ENCODE measurements at regions not wholly inside any gene's neighbourhood (a gene's known extent, or its start where the extent isn't known, plus 50 kb on each side); places are given as distances from the start of the nearest gene placed in this dataset.

DNA sequence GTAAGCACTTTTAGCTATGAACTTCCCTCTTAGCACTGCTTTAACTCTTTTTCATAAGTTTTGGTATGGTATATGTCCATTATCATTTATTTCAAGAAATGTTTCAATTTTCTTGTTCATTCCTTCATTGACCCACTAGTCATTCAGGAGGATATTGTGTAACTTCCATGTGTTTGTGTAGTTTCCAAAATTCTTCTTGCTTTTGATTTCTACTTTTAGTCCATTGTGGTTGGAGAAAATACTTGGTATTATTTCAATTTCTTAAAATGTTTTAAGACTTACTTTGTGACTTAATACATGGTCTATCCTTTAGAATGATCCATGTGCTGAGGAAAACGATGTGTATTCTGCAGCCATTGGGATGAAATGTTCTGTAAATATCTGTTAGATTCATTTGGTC, 176.5 kb downstream of the CENPW start:
- Histone ChIP-seq H3K27ac (no peak overlapping the region), H3K4me3 (no peak overlapping the region), H3K9me3 (no peaks in the 10 kb centered on the region), H3K36me3 (no peaks in the 10 kb centered on the region), H3K27me3 (no peaks in the 10 kb centered on the region), H3K4me1 (no peaks in the 10 kb centered on the region)
- DNase-seq: no peak
- ATAC-seq: no peak
- intact Hi-C loops (cut with DNase I): no loop called here
- TF ChIP-seq CTCF (IDR thresholded peaks at IDR 0.05): no peak

DNA sequence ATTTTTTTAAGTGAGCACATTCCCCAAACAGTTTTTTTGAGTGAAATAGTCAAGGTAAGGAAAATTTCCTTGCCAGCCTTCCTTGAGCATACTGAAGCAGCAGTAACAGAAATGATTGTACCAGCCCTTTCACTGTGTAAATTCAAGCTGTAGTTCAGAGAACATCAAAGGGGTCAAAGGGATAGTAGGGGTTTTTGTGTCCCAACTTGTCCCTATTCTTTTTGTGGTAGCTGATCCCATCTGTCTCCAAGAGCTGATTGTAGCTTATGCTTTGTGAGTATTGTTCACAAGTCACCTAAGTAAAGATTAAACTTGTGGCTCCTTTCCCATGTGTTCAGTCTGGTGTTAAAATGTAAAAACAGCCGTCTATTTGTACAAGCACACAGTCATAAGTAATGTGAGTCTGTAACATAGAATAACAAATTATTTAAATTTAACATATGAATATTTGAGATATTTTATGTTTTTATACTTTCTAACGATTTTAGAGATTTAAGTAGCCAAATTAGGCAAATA, 185.0 kb downstream of the CENPW start:
- no peak overlapping the region for H3K27ac ChIP-seq
- intact Hi-C loops (cut with DNase I): no loop called here
- no peaks in the 10 kb centered on the region for H3K27me3 ChIP-seq
- H3K9me3 ChIP-seq: no peaks in the 10 kb centered on the region
- DNase-seq (no peak), ATAC-seq (no peak)
- no peak for TF ChIP-seq CTCF (IDR thresholded peaks at IDR 0.05)
- H3K4me1 ChIP-seq: no peaks in the 10 kb centered on the region
- H3K36me3 ChIP-seq: no peaks in the 10 kb centered on the region
- H3K4me3 ChIP-seq: no peak overlapping the region

DNA sequence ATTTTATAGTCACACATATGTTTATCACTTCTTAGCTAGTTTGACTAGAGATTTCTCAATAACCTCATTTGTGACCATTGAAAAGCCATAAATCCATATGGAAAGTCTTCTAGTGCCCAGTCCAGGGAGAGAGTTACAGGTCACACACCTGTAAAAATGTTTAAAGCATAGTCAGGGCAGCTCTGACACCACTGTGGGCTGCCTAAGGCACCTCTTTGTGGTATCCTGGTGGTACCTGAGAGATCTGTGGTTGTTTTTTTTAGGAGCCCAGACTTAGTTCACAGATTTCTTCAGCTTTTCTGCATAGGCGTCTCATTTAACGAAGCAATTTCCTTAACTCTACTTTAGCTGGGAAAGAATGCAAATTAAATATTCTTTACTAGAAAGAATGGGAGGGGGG, 186.6 kb downstream of the CENPW start:
- ATAC-seq (no peak), DNase-seq (no peak)
- Histone ChIP-seq H3K9me3 (no peaks in the 10 kb centered on the region), H3K27ac (no peak overlapping the region), H3K4me3 (no peak overlapping the region), H3K27me3 (no peaks in the 10 kb centered on the region), H3K36me3 (no peaks in the 10 kb centered on the region), H3K4me1 (no peaks in the 10 kb centered on the region)
- no peak for TF ChIP-seq CTCF (IDR thresholded peaks at IDR 0.05)
- intact Hi-C loops (cut with DNase I): no loop called here

- H3K4me1 ChIP-seq: no peaks in the 10 kb centered on the region
- no peak for TF ChIP-seq CTCF (IDR thresholded peaks at IDR 0.05)
- H3K27me3 ChIP-seq: no peaks in the 10 kb centered on the region
- no peak overlapping the region for H3K27ac ChIP-seq
- DNase-seq (no peak), ATAC-seq (no peak)
- H3K4me3 ChIP-seq: no peak overlapping the region
- H3K36me3 ChIP-seq: no peaks in the 10 kb centered on the region
- H3K9me3 ChIP-seq: no peaks in the 10 kb centered on the region
- intact Hi-C loops (cut with DNase I): no loop called here
Measured at GRCh38 chr6:126526996-126527606, 187.2 kb downstream of the CENPW start.

DNA sequence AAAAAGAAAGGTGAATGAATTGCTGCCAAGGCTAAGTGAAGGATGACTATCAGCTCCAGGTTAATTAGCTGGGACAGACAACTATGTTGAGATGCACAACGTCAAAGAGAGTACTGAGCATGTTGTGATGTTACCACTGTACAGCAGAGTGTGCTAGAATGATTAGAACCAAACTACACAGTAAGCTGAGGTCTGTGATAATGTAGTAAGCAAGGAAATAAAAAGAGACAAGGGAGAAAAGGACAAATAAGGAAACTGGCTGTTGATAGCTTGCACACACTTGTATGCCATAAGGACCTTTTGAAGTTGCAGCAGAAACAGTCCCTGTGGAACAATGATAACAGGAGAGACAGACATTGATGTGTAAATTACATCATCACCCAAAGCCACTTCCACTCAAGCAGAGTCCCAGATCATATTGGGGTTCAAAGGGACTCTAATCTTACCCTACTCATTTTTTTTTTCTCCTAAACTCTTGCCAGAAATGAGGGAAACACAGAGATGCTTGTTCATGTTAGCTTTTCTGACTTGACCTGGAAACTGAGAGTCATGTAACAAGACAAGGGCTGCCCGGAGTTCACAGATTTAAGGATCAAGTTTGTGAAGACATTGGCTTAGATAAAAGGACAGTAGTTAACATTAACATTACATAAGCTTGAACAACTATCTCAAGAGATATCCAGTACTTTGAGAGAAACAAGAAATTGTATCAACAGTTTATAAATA, 189.9 kb downstream of the CENPW start:
- Histone ChIP-seq H3K9me3 (no peaks in the 10 kb centered on the region), H3K36me3 (no peaks in the 10 kb centered on the region), H3K4me3 (no peak overlapping the region), H3K4me1 (no peaks in the 10 kb centered on the region), H3K27me3 (no peaks in the 10 kb centered on the region), H3K27ac (no peak overlapping the region)
- intact Hi-C loops (cut with DNase I): no loop called here
- ATAC-seq (no peak), DNase-seq (peak in 1 of 4 donors; percentile 9)
- no peak for TF ChIP-seq CTCF (IDR thresholded peaks at IDR 0.05)
